ENCODE measurements at regions not wholly inside any gene's neighbourhood (a gene's known extent, or its start where the extent isn't known, plus 50 kb on each side); places are given as distances from the start of the nearest gene placed in this dataset.

DNA sequence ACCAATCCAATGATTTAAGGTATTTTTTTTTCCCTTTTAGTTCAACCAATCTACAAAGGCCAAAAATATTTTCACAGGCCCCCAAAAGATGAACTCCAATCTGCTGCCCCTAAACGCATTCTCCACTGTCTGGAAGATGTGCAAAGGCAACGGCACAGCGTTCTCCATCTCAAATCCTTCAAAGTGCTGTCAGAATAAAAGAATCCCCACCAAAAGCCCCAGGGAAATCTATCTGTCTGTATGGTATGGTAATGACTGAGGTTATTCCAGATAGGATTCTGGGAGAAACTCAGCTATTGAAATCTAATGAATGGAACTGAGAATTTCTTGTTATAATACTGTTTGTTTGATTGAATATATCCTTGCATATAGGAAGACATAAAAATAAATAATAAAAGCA is 217.8 kb upstream of the CCN2 start:
- TF ChIP-seq POLR2A (IDR thresholded peaks at IDR 0.05; ENCODE audit: borderline replicate concordance, extremely low read depth, insufficient read depth, insufficient read length) (no peak), YY1 (IDR thresholded peaks at IDR 0.05; ENCODE audit: extremely low read depth, insufficient replicate concordance, low read depth, low read length) (no peak), EZH2 (IDR thresholded peaks at IDR 0.05) (no peak), CEBPB (IDR thresholded peaks at IDR 0.05; ENCODE audit: low read depth) (no peak), POLR2AphosphoS5 (IDR thresholded peaks at IDR 0.05; ENCODE audit: low read depth, low read length) (no peak), SRF (IDR thresholded peaks at IDR 0.05; ENCODE audit: low read depth) (no peak), ZFX (IDR thresholded peaks at IDR 0.05) (no peak), RAD21 (IDR thresholded peaks at IDR 0.05; ENCODE audit: low read depth) (no peak), SP1 (IDR thresholded peaks at IDR 0.05; ENCODE audit: low read depth) (no peak)
- TF ChIP-seq, protein P1, sequence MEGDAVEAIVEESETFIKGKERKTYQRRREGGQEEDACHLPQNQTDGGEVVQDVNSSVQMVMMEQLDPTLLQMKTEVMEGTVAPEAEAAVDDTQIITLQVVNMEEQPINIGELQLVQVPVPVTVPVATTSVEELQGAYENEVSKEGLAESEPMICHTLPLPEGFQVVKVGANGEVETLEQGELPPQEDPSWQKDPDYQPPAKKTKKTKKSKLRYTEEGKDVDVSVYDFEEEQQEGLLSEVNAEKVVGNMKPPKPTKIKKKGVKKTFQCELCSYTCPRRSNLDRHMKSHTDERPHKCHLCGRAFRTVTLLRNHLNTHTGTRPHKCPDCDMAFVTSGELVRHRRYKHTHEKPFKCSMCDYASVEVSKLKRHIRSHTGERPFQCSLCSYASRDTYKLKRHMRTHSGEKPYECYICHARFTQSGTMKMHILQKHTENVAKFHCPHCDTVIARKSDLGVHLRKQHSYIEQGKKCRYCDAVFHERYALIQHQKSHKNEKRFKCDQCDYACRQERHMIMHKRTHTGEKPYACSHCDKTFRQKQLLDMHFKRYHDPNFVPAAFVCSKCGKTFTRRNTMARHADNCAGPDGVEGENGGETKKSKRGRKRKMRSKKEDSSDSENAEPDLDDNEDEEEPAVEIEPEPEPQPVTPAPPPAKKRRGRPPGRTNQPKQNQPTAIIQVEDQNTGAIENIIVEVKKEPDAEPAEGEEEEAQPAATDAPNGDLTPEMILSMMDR (IDR thresholded peaks at IDR 0.05 in 2 of 3, conservative IDR thresholded peaks at IDR 0.05 in 1 of 3; ENCODE audit: borderline replicate concordance in 1 of 3, insufficient read depth in 1 of 3, low read depth in 2 of 3, low read length in 2 of 3): no peak
- TF ChIP-seq, protein P2, sequence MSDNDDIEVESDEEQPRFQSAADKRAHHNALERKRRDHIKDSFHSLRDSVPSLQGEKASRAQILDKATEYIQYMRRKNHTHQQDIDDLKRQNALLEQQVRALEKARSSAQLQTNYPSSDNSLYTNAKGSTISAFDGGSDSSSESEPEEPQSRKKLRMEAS (IDR thresholded peaks at IDR 0.05): no peak
- TF ChIP-seq, protein P3, sequence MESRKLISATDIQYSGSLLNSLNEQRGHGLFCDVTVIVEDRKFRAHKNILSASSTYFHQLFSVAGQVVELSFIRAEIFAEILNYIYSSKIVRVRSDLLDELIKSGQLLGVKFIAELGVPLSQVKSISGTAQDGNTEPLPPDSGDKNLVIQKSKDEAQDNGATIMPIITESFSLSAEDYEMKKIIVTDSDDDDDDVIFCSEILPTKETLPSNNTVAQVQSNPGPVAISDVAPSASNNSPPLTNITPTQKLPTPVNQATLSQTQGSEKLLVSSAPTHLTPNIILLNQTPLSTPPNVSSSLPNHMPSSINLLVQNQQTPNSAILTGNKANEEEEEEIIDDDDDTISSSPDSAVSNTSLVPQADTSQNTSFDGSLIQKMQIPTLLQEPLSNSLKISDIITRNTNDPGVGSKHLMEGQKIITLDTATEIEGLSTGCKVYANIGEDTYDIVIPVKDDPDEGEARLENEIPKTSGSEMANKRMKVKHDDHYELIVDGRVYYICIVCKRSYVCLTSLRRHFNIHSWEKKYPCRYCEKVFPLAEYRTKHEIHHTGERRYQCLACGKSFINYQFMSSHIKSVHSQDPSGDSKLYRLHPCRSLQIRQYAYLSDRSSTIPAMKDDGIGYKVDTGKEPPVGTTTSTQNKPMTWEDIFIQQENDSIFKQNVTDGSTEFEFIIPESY (IDR thresholded peaks at IDR 0.05; ENCODE audit: extremely low read depth, insufficient replicate concordance, low read length): no peak

Measured in HCT116 (cell line).